A549 (cell line): ENCODE measurements at regions not wholly inside any gene's neighbourhood (a gene's known extent, or its start where the extent isn't known, plus 50 kb on each side); places are given as distances from the start of the nearest gene placed in this dataset.

Source experiments
- CEBPB ChIP-seq, 2 experiments: fragments of >200 bp in 1 of 2; sonication (Bioruptor Twin) in 1 of 2; formaldehyde crosslinking in 1 of 2; IDR thresholded peaks; 2 replicates each; pipeline ENCODE4 v1.6.1; 2012 to 2016
- JUN ChIP-seq, 2 experiments: fragments of >200 bp; sonication (Bioruptor Twin); formaldehyde crosslinking; IDR thresholded peaks; 2 replicates in 1 of 2; 3 replicates in 1 of 2; pipeline ENCODE4 v1.6.1; 2016 to 2017
- KDM1A ChIP-seq: fragments of 200-600 bp; sonication (generic); IDR thresholded peaks from 2 replicates; pipeline ENCODE4 v1.6.1; 2016; ENCODE audit warnings: low read depth, mild to moderate bottlenecking
- KDM5A ChIP-seq: fragments of 200-600 bp; sonication (generic); IDR thresholded peaks from 2 replicates; pipeline ENCODE4 v1.6.1; 2016; ENCODE audit warnings: antibody characterized with exemption, mild to moderate bottlenecking
- NPAS2 ChIP-seq: fragments of 250-450 bp; sonication (Bioruptor Pico); IDR thresholded peaks from 2 replicates; pipeline ENCODE4 v1.8.0; 2022; ENCODE audit warnings: mild to moderate bottlenecking, moderate library complexity, borderline replicate concordance
- POLR2A ChIP-seq: IDR thresholded peaks from 2 replicates; pipeline ENCODE4 v1.6.1; 2012; ENCODE audit warnings: mild to moderate bottlenecking, low read length
- POLR2AphosphoS2 ChIP-seq: conservative IDR thresholded peaks from 2 replicates; pipeline ENCODE4 v1.6.1; 2012; ENCODE audit warnings: low read length, improper control_type of control experiment, inconsistent platforms
- RCOR1 ChIP-seq: fragments of 150-350 bp; IDR thresholded peaks from 2 replicates; pipeline ENCODE4 v1.6.1; 2014; ENCODE audit warnings: antibody characterized with exemption, low read length, low read depth
- SMC3 ChIP-seq: fragments of >200 bp; sonication (Bioruptor Twin); formaldehyde crosslinking; IDR thresholded peaks from 3 replicates; pipeline ENCODE4 v1.6.1; 2018; ENCODE audit warnings: inconsistent platforms
- ZNF302 ChIP-seq: fragments of 250-450 bp; sonication (Bioruptor Pico); IDR thresholded peaks from 2 replicates; pipeline ENCODE4 v1.9.0; 2021; ENCODE audit warnings: inconsistent platforms, mild to moderate bottlenecking, moderate library complexity
- TF ChIP-seq, protein P1 (sequence below): fragments of >200 bp; sonication (Bioruptor Twin); formaldehyde crosslinking; IDR thresholded peaks from 3 replicates; pipeline ENCODE4 v1.5.1; 2016
- TF ChIP-seq, protein P2 (sequence below): fragments of 200-600 bp; sonication (generic); IDR thresholded peaks from 2 replicates; pipeline ENCODE4 v1.6.1; 2016; ENCODE audit warnings: antibody characterized with exemption, mild to moderate bottlenecking, moderate library complexity

DNA sequence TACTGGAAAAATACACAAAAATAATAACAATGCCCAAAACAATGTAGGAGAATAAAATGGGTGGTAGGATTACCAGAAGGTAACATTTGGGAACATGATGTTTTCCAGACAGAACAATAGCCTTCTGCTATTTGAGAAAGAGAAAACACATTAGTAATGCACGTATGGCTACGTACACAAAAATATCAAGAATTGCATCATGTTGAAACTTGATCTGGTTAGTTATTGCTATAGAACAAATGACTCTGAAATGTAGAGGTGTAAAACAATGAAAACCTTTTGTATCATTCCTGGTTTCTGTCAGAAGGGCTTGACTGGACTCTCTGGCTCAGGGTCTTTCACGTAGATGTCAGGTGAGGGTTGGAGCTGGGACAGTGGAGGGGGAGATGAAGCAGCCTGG, 1040.0 kb downstream of the FAT4 start:
- TF ChIP-seq POLR2A (no peak), KDM5A (no peak), CEBPB (IDR thresholded peaks at IDR 0.05) (no peak), SMC3 (no peak), ZNF302 (CRISPR knock-in tag) (no peak), POLR2AphosphoS2 (no peak), NPAS2 (CRISPR knock-in tag) (no peak), JUN (IDR thresholded peaks at IDR 0.05) (no peak), KDM1A (no peak), RCOR1 (no peak)
- TF ChIP-seq, protein P1, sequence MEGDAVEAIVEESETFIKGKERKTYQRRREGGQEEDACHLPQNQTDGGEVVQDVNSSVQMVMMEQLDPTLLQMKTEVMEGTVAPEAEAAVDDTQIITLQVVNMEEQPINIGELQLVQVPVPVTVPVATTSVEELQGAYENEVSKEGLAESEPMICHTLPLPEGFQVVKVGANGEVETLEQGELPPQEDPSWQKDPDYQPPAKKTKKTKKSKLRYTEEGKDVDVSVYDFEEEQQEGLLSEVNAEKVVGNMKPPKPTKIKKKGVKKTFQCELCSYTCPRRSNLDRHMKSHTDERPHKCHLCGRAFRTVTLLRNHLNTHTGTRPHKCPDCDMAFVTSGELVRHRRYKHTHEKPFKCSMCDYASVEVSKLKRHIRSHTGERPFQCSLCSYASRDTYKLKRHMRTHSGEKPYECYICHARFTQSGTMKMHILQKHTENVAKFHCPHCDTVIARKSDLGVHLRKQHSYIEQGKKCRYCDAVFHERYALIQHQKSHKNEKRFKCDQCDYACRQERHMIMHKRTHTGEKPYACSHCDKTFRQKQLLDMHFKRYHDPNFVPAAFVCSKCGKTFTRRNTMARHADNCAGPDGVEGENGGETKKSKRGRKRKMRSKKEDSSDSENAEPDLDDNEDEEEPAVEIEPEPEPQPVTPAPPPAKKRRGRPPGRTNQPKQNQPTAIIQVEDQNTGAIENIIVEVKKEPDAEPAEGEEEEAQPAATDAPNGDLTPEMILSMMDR, result no peak
- TF ChIP-seq, protein P2, sequence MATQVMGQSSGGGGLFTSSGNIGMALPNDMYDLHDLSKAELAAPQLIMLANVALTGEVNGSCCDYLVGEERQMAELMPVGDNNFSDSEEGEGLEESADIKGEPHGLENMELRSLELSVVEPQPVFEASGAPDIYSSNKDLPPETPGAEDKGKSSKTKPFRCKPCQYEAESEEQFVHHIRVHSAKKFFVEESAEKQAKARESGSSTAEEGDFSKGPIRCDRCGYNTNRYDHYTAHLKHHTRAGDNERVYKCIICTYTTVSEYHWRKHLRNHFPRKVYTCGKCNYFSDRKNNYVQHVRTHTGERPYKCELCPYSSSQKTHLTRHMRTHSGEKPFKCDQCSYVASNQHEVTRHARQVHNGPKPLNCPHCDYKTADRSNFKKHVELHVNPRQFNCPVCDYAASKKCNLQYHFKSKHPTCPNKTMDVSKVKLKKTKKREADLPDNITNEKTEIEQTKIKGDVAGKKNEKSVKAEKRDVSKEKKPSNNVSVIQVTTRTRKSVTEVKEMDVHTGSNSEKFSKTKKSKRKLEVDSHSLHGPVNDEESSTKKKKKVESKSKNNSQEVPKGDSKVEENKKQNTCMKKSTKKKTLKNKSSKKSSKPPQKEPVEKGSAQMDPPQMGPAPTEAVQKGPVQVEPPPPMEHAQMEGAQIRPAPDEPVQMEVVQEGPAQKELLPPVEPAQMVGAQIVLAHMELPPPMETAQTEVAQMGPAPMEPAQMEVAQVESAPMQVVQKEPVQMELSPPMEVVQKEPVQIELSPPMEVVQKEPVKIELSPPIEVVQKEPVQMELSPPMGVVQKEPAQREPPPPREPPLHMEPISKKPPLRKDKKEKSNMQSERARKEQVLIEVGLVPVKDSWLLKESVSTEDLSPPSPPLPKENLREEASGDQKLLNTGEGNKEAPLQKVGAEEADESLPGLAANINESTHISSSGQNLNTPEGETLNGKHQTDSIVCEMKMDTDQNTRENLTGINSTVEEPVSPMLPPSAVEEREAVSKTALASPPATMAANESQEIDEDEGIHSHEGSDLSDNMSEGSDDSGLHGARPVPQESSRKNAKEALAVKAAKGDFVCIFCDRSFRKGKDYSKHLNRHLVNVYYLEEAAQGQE, result no peak
